ENCODE measurements at regions not wholly inside any gene's neighbourhood (a gene's known extent, or its start where the extent isn't known, plus 50 kb on each side); places are given as distances from the start of the nearest gene placed in this dataset.

DNA sequence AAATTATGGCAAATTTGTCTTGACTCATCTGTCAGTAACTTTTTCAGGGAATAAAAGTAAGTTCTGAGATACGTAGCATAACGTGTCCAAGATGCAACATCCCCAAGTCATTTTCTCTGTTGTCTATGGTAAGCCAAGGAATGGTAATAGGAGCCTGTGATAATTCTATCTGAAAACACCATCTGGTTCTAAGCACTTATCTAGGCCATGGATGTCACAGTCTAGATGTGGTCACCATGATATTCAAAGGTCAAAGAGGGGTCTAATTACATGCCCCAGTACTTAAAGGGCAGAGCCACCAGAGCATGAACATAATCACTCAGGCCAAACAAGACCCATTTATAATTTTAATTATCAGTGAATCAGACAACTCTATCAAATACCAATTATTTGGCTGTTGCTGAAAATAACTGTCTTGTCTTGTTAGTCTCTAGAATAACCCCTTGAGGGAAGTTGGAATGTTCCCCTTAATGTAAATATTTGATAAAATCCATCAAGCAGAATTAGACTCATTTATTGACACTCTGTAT, 225.1 kb upstream of the MPPED2 start:
- no peak overlapping the region for H3K4me3 ChIP-seq (ENCODE audit: low read depth, low read length)
- DNase-seq (ENCODE audit: low read depth), result no peak

- no peak overlapping the region for H3K4me3 ChIP-seq (ENCODE audit: low read depth, low read length)
- no peak for DNase-seq (ENCODE audit: low read depth)
These were observed 224.0 kb upstream of the MPPED2 start for GRCh38 chr11:30810116-30810515.

GRCh38 chr11:30801357-30801756, 215.2 kb upstream of the MPPED2 start:
- DNase-seq (ENCODE audit: low read depth), result no peak
- no peak overlapping the region for H3K4me3 ChIP-seq (ENCODE audit: low read depth, low read length)

DNA sequence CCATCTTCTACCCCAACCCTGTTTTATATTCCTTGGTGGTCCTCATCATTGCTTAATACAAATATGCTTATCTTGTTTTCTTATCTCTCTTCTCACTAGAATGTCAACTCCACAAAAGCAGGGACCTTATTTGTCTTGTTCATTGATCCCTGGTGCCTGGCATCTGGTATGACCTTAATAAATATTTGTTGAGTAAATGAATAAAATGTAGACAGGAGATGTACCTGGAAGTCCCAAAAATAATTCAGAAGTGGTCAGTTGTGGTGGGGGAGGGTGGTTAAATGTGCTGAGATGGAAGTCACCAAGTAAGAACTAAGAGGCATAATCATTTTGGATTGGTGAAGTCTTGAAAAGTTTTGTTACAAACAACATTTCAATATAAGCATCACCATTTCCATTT, 214.8 kb upstream of the MPPED2 start:
- H3K4me3 ChIP-seq (ENCODE audit: low read depth, low read length), result no peak overlapping the region
- DNase-seq (ENCODE audit: low read depth), result no peak

DNA sequence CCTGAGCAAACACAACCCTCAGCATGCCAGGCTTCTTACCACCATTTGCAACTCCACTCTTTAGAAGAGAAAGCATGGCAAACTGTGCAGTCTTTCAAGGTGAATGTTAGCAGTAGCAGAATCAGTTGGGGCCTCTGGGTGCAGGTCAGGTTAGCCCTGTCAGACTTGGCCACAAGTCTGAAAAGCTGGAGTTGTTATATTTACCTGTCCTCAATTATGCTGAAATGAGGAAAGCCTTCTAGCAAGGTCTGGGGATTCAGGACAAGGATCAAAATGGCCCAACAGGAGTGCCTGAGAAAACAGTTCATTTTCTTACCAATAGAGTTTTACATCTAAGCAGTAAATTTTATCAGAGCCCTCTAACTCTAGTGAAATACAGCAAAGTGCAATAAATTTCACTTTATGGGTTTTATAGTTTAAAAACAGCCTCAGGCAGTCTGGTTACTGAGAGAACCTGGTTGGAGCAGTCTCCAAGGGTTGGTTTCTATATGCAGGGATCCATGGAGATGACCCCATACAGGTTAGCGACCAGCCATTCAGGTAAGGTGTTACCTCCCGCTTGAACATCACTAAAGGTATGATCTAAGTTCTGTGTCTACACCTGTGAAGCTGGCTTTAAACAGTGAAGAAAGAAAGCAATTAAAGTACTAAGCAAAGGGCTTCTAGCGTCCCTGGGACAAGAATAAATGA, 212.5 kb upstream of the MPPED2 start:
- no peak overlapping the region for H3K4me3 ChIP-seq (ENCODE audit: low read depth, low read length)

GRCh38 chr11:30789270-30789669, 203.1 kb upstream of the MPPED2 start:
- no peak overlapping the region for H3K4me3 ChIP-seq (ENCODE audit: low read depth, low read length)
- DNase-seq (ENCODE audit: low read depth), result peak; percentile 31

More for the DNA sequence above, 212.5 kb upstream of the MPPED2 start:
- no peak for DNase-seq (ENCODE audit: low read depth)

DNA sequence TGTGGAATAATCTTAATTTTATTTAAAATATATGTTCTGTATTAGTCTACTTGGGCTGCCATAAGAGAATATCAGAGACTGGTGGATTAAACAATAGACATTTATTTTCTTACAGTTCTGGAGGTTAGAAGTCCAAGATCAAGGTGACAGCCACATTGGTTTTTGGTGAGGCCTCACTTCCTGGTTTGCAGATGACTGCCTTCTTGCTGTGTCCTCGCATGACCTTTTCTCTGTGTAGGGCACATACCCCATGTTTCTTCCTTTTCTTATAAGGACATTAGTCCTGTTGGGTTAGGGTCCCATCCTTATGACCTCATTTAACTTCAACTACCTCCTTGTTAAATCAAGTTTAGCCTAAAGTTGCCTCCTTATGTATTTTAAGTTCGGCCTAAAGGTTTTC, 202.7 kb upstream of the MPPED2 start:
- no peak overlapping the region for H3K4me3 ChIP-seq (ENCODE audit: low read depth, low read length)
- no peak for DNase-seq (ENCODE audit: low read depth)

GRCh38 chr11:30786256-30787110, 200.3 kb upstream of the MPPED2 start:
- H3K4me3 ChIP-seq (ENCODE audit: low read depth, low read length), result no peak overlapping the region
- no peak for DNase-seq (ENCODE audit: low read depth)

GRCh38 chr11:30778596-30778995, 192.4 kb upstream of the MPPED2 start:
- H3K4me3 ChIP-seq (ENCODE audit: low read depth, low read length), result no peak overlapping the region
- DNase-seq (ENCODE audit: low read depth), result no peak

DNA sequence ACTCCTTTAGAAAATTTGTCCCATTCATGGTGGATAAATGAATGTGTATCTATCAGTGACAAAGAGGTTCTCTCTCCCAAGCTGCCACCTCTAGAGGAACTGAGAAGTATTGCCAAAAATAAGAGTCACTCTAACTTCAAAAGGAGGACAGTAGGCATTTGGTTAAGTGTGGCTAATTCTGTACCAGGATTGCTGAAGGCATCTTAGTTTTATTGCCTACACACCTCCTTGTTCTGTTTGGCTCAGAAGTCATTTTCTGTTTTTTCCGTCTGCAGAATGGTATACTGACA, 189.0 kb upstream of the MPPED2 start:
- DNase-seq (ENCODE audit: low read depth), result no peak

GRCh38 chr11:30774496-30775232, 188.5 kb upstream of the MPPED2 start:
- no peak for DNase-seq (ENCODE audit: low read depth)
- no peak overlapping the region for H3K4me3 ChIP-seq (ENCODE audit: low read depth, low read length)

More for the DNA sequence above, 189.0 kb upstream of the MPPED2 start:
- no peak overlapping the region for H3K4me3 ChIP-seq (ENCODE audit: low read depth, low read length)

DNA sequence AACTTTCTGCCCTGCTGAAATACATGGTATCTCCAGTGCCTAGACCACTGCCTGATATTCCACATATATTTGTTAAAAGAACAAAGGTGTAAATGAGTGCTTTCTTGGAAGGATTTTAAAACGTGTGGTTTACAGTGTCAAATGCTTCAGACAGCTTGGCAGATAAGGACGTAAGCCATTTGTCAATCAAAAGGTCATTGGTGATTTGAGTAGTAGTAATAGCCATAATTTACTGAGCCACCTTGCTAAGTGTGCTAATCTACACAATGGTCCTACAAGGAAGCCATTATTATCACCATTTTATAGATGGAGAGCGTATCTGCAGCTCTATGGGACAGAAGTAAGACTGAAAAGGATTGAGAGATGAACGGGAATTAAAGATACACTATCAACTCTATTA, 186.8 kb upstream of the MPPED2 start:
- DNase-seq (ENCODE audit: low read depth), result no peak
- no peak overlapping the region for H3K4me3 ChIP-seq (ENCODE audit: low read depth, low read length)

DNA sequence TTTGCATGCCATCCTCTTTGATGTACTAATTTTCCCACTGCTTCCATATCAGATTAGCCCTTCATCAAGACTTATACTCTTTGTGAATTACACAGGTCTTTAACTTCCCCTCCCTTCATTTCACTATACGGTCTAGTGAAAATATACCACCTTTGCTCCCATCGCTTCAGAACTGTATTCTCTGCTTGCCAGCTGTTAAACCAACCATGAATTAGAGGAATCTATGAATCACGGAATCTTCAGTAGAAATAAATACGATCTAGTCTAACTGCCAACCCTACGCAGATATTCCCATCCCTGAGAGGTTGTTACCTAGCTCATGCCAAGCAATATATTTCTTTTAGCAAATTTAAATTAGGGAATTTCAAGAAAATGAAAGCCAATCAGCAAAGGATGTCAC, 177.8 kb upstream of the MPPED2 start:
- DNase-seq (ENCODE audit: low read depth), result no peak
- no peak overlapping the region for H3K4me3 ChIP-seq (ENCODE audit: low read depth, low read length)

GRCh38 chr11:30762188-30762587, 176.0 kb upstream of the MPPED2 start:
- H3K4me3 ChIP-seq (ENCODE audit: low read depth, low read length), result no peak overlapping the region
- DNase-seq (ENCODE audit: low read depth), result no peak

- no peak for DNase-seq (ENCODE audit: low read depth)
- no peak overlapping the region for H3K4me3 ChIP-seq (ENCODE audit: low read depth, low read length)
These were observed 174.2 kb upstream of the MPPED2 start for GRCh38 chr11:30760345-30760744.

- no peak for DNase-seq (ENCODE audit: low read depth)
These were observed 172.9 kb upstream of the MPPED2 start for GRCh38 chr11:30758946-30759504.

GRCh38 chr11:30758518-30758917, 172.4 kb upstream of the MPPED2 start:
- H3K4me3 ChIP-seq (ENCODE audit: low read depth, low read length), result no peak overlapping the region
- DNase-seq (ENCODE audit: low read depth), result no peak

More at GRCh38 chr11:30758946-30759504, 172.9 kb upstream of the MPPED2 start:
- no peak overlapping the region for H3K4me3 ChIP-seq (ENCODE audit: low read depth, low read length)

DNA sequence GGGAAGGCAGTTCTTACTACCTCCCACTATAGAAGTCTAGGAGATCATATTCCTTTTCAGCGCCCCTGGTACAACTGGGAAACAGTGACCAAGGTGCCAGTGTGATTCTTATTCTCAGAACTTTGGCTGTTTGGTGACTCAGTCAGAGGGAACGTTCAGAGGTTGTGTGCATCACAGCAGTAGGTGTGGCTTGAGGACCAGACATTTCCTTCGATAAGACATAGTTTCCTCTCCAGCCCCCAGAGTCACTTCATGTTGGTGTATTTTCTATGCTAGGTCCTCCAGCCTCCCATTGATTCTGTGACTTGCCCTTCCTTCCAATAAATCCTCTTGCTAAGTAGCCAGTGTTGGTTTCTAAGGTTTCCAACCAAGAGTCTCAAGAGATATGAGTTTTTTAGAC, 171.9 kb upstream of the MPPED2 start:
- H3K4me3 ChIP-seq (ENCODE audit: low read depth, low read length), result no peak overlapping the region
- DNase-seq (ENCODE audit: low read depth), result no peak

GRCh38 chr11:30753994-30754393, 167.8 kb upstream of the MPPED2 start:
- DNase-seq (ENCODE audit: low read depth), result no peak
- H3K4me3 ChIP-seq (ENCODE audit: low read depth, low read length), result no peak overlapping the region

- DNase-seq (ENCODE audit: low read depth), result no peak
- no peak overlapping the region for H3K4me3 ChIP-seq (ENCODE audit: low read depth, low read length)
These were observed 167.4 kb upstream of the MPPED2 start for GRCh38 chr11:30753504-30753903.

Measured in skeletal muscle cell (primary cell).